AML-193 (cell line): ENCODE measurements at regions not wholly inside any gene's neighbourhood (a gene's known extent, or its start where the extent isn't known, plus 50 kb on each side); places are given as distances from the start of the nearest gene placed in this dataset.
A peak's percentile ranks its signal among the peaks of the same experiment; 100 is the strongest.
"Not testable (repeated sequence)": the region's sequence is repeated elsewhere in the genome, so short reads cannot be mapped to it uniquely, and the experiment has no call there.

ENCODE experiments used
- DNase-seq, 2 experiments: peaks; one replicate each; lab custom pipeline; 2025; lab: John Stamatoyannopoulos, UW

DNA sequence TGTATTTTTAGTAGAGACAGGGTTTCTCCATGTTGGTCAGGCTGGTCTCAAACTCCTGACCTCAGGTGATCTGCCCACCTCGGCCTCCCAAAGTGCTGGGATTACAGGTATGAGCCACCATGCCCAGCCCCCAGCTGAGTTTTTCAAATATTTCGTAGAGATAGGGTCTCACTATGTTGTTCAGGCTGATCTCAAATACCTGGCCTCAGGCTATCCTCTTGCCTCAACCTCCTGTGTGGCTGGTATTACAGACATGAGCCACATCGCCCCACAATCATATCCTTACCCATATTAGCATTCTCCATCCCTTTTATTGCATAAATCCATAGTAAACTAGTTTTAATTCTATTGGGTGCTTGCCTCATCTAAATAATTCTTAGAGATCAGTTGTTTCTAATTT, 157.6 kb upstream of the HEY2 start:
- DNase-seq, result not testable (repeated sequence)

GRCh38 chr6:125593746-125594145, 155.7 kb upstream of the HEY2 start:
- no peak for DNase-seq

DNA sequence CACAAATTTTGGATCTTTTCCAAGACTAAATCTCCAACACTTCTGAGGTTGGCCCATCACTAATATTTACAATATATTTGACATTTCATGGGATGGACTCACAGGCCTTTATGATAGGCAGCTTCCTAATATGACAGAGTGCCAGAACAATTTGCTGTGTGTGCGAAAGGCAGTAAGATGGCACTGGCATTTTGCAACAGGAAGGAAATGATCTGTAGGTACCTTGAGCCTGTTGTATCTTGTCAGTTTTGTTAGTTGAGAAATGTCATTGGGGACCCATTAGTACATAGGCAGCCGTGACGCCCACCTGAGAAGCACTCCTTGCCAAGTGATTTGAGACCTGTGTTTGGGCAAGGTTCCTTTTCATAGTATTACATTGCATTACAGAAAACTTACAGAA, 153.4 kb upstream of the HEY2 start:
- peak; percentile 17 to 24 for DNase-seq

GRCh38 chr6:125597411-125598253, 151.8 kb upstream of the HEY2 start:
- DNase-seq, result no peak

GRCh38 chr6:125598422-125598821, 151.0 kb upstream of the HEY2 start:
- DNase-seq, result peak; percentile 99 to 100

- no peak for DNase-seq
These were observed 145.2 kb upstream of the HEY2 start for GRCh38 chr6:125604257-125604656.

- DNase-seq, result no peak
These were observed 137.7 kb upstream of the HEY2 start for GRCh38 chr6:125611573-125612344.

GRCh38 chr6:125612345-125612846, 137.0 kb upstream of the HEY2 start:
- DNase-seq, result no peak

- no peak for DNase-seq
These were observed 130.8 kb upstream of the HEY2 start for GRCh38 chr6:125618629-125619028.

- no peak for DNase-seq
These were observed 126.3 kb upstream of the HEY2 start for GRCh38 chr6:125623085-125623484.

- DNase-seq, result no peak
These were observed 118.3 kb upstream of the HEY2 start for GRCh38 chr6:125631165-125631564.

DNA sequence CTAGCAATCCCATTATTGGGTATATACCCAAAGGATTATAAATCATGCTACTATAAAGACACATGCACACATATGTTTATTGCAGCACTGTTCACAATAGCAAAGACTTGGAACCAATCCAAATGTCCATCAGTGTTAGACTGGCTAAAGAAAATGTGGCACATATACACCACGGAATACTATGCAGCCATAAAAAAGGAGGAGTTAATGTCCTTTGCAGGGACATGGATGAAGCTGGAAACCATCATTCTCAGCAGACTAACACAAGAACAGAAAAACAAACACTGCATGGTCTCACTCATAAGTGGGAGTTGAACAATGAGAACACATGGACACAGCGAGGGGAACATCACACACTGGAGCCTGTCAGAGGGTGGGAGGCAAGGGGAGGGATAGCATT, 113.4 kb upstream of the HEY2 start:
- not testable (repeated sequence) for DNase-seq

- no peak for DNase-seq
These were observed 112.8 kb upstream of the HEY2 start for GRCh38 chr6:125636671-125637070.

DNA sequence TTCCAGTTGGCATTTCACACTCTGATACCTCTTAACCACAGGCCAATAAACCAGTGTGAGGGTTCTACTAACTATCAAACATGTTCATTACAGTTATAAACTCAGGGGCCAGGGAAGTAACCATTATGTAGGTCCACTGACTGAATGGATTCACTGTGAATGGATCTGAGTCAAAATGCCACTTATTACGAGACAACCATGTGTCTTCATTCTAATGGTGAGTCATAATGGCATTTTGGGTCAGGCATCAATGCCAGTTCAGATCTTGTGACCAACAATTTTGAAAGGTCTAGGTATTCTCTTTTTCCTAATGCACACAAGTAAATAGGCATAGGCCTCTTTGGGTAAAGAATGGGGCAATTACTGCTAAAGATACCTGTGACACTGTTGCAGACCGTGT, 112.2 kb upstream of the HEY2 start:
- no peak for DNase-seq

DNA sequence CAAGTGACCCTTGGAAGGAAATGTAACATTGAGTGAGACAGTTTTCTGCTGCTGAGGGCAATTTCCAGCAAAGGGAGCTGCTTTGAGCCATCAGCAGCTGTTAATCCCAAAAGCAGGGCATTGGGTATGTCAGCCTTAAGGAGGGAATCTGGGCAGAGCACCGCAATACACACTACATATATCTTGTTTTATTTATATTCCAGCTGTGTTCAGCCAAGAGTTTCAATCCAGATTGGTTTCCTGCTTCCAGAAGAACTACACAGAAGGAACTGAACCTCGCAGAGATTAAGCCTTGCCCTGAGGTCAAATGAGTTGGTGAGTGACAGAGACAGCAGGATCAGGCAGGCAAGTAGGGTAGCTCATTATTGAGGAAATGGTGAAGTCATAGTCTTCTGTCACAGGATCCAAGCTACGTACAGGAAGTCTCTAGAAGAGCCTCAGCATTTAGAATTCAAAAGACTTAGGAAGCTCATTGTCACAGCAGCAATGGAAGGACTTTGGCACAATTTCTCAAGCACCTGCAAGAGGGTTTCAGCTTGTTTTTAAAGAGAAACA, 109.9 kb upstream of the HEY2 start:
- DNase-seq, result no peak

- DNase-seq, result no peak
These were observed 108.8 kb upstream of the HEY2 start for GRCh38 chr6:125640441-125641150.

- DNase-seq, result not testable (repeated sequence)
These were observed 105.3 kb upstream of the HEY2 start for GRCh38 chr6:125643967-125644661.

DNA sequence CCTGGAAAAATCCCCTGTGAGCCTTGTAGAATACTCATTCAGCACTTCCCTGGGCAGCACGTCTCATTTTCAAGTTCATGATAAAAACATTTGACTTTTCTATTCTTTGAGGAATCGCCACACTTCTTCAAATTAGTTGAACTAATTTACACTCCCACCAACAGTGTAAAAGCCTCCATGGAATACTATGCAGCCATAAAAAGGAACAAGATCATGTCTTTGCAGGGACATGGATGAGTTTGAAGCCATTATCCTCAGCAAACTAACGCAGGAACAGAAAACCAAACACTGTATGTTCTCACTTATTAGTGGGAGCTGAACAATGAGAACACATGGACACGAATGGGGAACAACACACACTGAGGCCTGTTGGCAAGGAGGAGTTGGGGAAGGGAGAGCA, 102.0 kb upstream of the HEY2 start:
- no peak for DNase-seq

DNA sequence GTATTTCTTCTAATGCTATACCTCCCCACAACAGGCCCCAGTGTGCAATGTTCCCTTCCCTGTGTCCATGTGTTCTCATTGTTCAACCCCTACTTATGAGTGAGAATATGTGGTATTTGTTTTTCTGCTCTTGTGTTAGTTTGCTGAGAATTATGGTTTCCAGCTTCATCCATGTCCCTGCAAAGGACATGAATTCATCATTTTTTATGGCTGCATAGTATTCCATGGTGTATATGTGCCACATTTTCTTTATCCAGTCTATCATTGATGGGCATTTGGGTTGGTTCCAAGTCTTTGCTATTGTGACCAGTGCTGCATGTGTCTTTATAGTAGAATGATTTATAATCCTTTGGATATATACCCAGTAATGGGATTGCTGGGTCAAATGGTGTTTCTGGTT, 95.7 kb upstream of the HEY2 start:
- DNase-seq, result not testable (repeated sequence)

DNA sequence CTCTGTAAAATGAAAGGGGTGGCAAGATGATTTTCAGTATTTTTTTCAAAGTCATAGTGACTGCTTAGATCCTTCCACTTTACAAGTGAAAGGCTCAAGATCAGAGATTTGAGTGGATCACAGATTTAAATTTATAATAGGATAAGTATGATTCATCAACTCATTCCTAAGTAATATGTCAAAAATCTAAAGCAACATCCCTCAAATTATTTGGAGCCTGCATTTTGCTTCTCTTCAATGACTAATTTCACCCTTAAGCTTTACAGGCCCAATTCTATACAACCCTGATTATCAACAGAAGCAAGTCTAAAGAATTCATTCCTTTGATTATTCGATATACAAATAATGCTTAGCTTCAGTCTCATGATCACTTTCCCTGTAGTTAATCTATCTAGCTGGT, 93.9 kb upstream of the HEY2 start:
- DNase-seq, result no peak

- no peak for DNase-seq
These were observed 93.1 kb upstream of the HEY2 start for GRCh38 chr6:125656287-125656870.
